ENCODE measurements at regions not wholly inside any gene's neighbourhood (a gene's known extent, or its start where the extent isn't known, plus 50 kb on each side); places are given as distances from the start of the nearest gene placed in this dataset.
"Not testable (repeated sequence)": the region's sequence is repeated elsewhere in the genome, so short reads cannot be mapped to it uniquely, and the experiment has no call there.

DNA sequence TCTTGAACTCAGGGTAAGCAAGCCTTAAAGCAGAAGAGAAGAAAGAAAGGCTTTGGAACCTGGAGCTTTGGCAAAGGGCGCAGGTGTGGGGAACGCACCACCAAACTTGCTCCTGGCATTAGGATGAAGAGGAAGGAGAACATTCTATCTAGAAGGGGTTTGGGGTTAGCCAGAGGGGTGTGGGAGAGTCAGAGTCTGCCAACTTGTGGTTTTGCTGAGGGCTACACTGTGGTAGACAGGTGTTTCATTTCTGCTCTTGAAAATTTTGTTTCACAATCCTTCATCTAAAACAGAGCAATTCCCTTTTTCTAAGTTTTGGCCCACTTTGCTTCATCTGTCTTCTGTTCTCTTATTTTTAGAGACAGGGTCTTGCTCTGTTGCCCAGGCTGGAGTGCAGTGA, 66.2 kb upstream of the DRD5 start:
- H3K4me3 ChIP-seq (ENCODE audit: extremely low read depth in 1 of 4, insufficient read depth in 2 of 4, low read depth in 3 of 4, low read length in 4 of 4); H3K23ac ChIP-seq (ENCODE audit: insufficient read length); H3K4ac ChIP-seq (replicated peaks; ENCODE audit: insufficient read length, low read depth, low read length); H2BK120ac ChIP-seq (replicated peaks; ENCODE audit: low read depth, low read length); H3K18ac ChIP-seq (ENCODE audit: extremely low read depth, low read length); H3K9ac ChIP-seq (replicated peaks in 1 of 4; ENCODE audit: extremely low read depth in 1 of 4, low read depth in 3 of 4, low read length in 3 of 4); H4K91ac ChIP-seq (replicated peaks; ENCODE audit: insufficient read length, low read length); H4K5ac ChIP-seq (ENCODE audit: insufficient read length, low read depth, low read length); H3K36me3 ChIP-seq (ENCODE audit: control insufficient read depth in 2 of 4, insufficient read depth in 4 of 4, low read length in 3 of 4); H3K79me2 ChIP-seq (ENCODE audit: control insufficient read depth in 1 of 2, insufficient read depth in 2 of 2, low read length in 2 of 2); H3K27me3 ChIP-seq (replicated peaks in 1 of 4; ENCODE audit: control insufficient read depth in 3 of 4, extremely low read depth in 1 of 4, insufficient read depth in 3 of 4, low read length in 3 of 4); FAIRE-seq; H3K56ac ChIP-seq (replicated peaks; ENCODE audit: insufficient read length, low read depth, low read length); H3K4me1 ChIP-seq (replicated peaks in 1 of 4; ENCODE audit: control insufficient read depth in 3 of 4, insufficient read depth in 4 of 4, low read length in 3 of 4); H4K8ac ChIP-seq (ENCODE audit: extremely low read depth, insufficient read depth, low read length); H3K27ac ChIP-seq (ENCODE audit: low read depth, low read length); DNase-seq (ENCODE audit: low read depth in 1 of 2, low spot score in 2 of 2); H2AFZ ChIP-seq (ENCODE audit: low read length); H3K4me2 ChIP-seq (ENCODE audit: insufficient read depth in 1 of 2, low read depth in 2 of 2, low read length in 2 of 2); H3K9me3 ChIP-seq (ENCODE audit: insufficient read depth in 2 of 2, low read depth in 1 of 2, low read length in 1 of 2); POLR2A ChIA-PET (ENCODE audit: partially characterized antibody); H2BK15ac ChIP-seq (ENCODE audit: low read length); H3K14ac ChIP-seq (ENCODE audit: insufficient read length); H2BK12ac ChIP-seq (ENCODE audit: low read depth, low read length); H2BK20ac ChIP-seq (ENCODE audit: low read length); H2BK5ac ChIP-seq (ENCODE audit: low read depth, low read length); H3K23me2 ChIP-seq (ENCODE audit: low read depth, low read length); H2AK5ac ChIP-seq (ENCODE audit: low read depth, low read length); H3K79me1 ChIP-seq (ENCODE audit: low read depth, low read length); H4K20me1 ChIP-seq (replicated peaks in 1 of 2; ENCODE audit: control insufficient read depth in 1 of 2, insufficient read depth in 2 of 2, low read length in 2 of 2): not testable (repeated sequence)
- 83% methylated on average over 2 of the region's 2 CpGs; no CpG with 5 or more reads in 1 of the 2 experiments for WGBS, 2 experiments (ENCODE audit: extremely low coverage in 1 of 2, insufficient coverage in 1 of 2, insufficient read length in 1 of 2, insufficient replicate concordance in 2 of 2, low coverage in 1 of 2, low lambda C conversion rate in 2 of 2, missing lambda C conversion rate in 1 of 2)
- CTCF ChIA-PET (ENCODE audit: partially characterized antibody), result interaction anchor here (0.8 to 1.1 kb wide), 2 partner anchors 9 to 299 kb away, joined by 3 to 4 read pairs; no protein-coding TSS in a partner anchor

Data from H1 (cell line).